ENCODE measurements at regions not wholly inside any gene's neighbourhood (a gene's known extent, or its start where the extent isn't known, plus 50 kb on each side); places are given as distances from the start of the nearest gene placed in this dataset.

DNA sequence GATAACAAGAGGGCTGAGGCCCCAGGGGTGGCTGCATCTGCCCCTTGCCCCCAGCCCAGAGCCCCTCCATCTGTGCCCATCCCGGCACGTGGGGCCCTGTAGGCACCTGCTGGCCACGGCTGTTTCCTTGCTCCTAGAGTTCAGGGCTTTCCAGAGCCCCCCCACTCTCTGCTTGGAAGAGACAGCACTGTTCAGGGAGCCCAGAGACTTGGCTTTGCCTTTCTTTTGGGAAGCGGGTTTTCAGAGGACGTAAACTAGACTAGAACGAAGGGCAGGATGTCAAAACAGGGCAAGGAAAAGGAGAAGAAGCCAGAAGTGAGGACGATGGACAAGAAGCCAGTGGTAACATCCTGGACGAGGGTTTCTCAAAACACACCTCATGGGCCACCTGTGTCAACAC, 163.3 kb upstream of the LHX5 start:
- Mint-ChIP-seq H3K9me3 (peaks cover 2 to 18% (median 10%) of the 10 kb centered on the region in 7 donors), H3K4me3 (no peak overlapping the region), H3K4me1 (no peaks in the 10 kb centered on the region), H3K36me3 (no peaks in the 10 kb centered on the region), H3K27ac (no peak overlapping the region), H3K27me3 (ENCODE audit: low read depth in 3 of 3) (peaks cover 19 to 32% (median 32%) of the 10 kb centered on the region in 3 donors)
- intact Hi-C loops (cut with micrococcal nuclease), result no loop called here
- no peaks in the 10 kb centered on the region for H3K4me1 ChIP-seq (ENCODE audit: control insufficient read depth in 1 of 2, insufficient read depth in 2 of 2, low read length in 2 of 2)
- H3K9ac ChIP-seq (ENCODE audit: insufficient read depth, low read length, poor library complexity, severe bottlenecking), result no peak overlapping the region
- TF ChIP-seq, protein P1, sequence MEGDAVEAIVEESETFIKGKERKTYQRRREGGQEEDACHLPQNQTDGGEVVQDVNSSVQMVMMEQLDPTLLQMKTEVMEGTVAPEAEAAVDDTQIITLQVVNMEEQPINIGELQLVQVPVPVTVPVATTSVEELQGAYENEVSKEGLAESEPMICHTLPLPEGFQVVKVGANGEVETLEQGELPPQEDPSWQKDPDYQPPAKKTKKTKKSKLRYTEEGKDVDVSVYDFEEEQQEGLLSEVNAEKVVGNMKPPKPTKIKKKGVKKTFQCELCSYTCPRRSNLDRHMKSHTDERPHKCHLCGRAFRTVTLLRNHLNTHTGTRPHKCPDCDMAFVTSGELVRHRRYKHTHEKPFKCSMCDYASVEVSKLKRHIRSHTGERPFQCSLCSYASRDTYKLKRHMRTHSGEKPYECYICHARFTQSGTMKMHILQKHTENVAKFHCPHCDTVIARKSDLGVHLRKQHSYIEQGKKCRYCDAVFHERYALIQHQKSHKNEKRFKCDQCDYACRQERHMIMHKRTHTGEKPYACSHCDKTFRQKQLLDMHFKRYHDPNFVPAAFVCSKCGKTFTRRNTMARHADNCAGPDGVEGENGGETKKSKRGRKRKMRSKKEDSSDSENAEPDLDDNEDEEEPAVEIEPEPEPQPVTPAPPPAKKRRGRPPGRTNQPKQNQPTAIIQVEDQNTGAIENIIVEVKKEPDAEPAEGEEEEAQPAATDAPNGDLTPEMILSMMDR (IDR thresholded peaks at IDR 0.05), result no peak
- no peaks in the 10 kb centered on the region for H3K79me2 ChIP-seq (ENCODE audit: insufficient read depth, low read length)
- no peaks in the 10 kb centered on the region for H4K20me1 ChIP-seq (ENCODE audit: insufficient read depth, low read length)
- no peaks in the 10 kb centered on the region for H3K36me3 ChIP-seq (replicated peaks in 1 of 2; ENCODE audit: control insufficient read depth in 1 of 2, insufficient read depth in 2 of 2, low read length in 2 of 2)
- H3K9me3 ChIP-seq (replicated peaks in 1 of 2; ENCODE audit: control insufficient read depth in 1 of 2, insufficient read depth in 1 of 2, low read length in 2 of 2), result no peaks in the 10 kb centered on the region
- H3K27ac ChIP-seq (ENCODE audit: low read depth in 1 of 2, low read length in 2 of 2), result no peak overlapping the region
- H3K4me2 ChIP-seq (replicated peaks; ENCODE audit: extremely low read depth, low read length, poor library complexity, severe bottlenecking), result no peak overlapping the region
- 83% methylated on average over 1 of the region's 8 CpGs for WGBS (ENCODE audit: insufficient coverage)
- no peak for DNase-seq
- H3K27me3 ChIP-seq (ENCODE audit: control insufficient read depth in 2 of 2, insufficient read depth in 2 of 2, low read length in 2 of 2), result peaks cover 2 to 17% of the 10 kb centered on the region in 2 donors
- no peak overlapping the region for H2AFZ ChIP-seq (ENCODE audit: insufficient read depth, low read depth, low read length, poor library complexity, severe bottlenecking)
- no peak overlapping the region for H3K4me3 ChIP-seq (replicated peaks in 1 of 3; ENCODE audit: low read depth in 2 of 3, low read length in 3 of 3)

DNA sequence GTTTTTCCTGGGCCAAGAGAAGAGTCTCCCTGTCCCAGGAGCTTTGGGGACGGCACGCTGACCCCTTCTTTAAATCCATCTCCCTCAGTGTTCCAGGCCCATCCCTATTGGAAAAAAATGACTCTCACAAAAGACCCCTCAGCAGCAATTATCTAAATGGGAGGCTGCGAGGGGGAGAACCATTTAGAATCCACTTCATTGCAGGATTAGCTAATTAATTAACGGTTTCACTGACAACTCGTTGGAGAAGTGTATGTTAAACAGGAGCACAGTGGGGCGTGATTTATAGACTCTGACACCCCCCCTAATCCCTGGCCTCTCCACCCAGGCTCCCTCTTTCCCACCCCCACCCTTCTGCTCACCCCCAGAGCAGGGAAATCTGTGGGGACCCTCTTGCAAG, 162.8 kb upstream of the LHX5 start:
- TF ChIP-seq, protein P1 (IDR thresholded peaks at IDR 0.05), result no peak
- intact Hi-C loops (cut with micrococcal nuclease), result no loop called here
- WGBS (ENCODE audit: insufficient coverage), result no CpG with 5 or more reads among the region's 6 CpGs
- Mint-ChIP-seq H3K36me3 (no peaks in the 10 kb centered on the region), H3K9me3 (peaks cover 3 to 21% (median 10%) of the 10 kb centered on the region in 7 donors), H3K4me1 (no peaks in the 10 kb centered on the region), H3K4me3 (no peak overlapping the region), H3K27ac (no peak overlapping the region), H3K27me3 (ENCODE audit: low read depth in 3 of 3) (peaks cover 19 to 29% (median 27%) of the 10 kb centered on the region in 3 donors)
- H3K4me3 ChIP-seq (replicated peaks in 1 of 3; ENCODE audit: low read depth in 2 of 3, low read length in 3 of 3), result no peak overlapping the region
- H3K27me3 ChIP-seq (ENCODE audit: control insufficient read depth in 2 of 2, insufficient read depth in 2 of 2, low read length in 2 of 2), result peaks cover 2 to 15% of the 10 kb centered on the region in 2 donors
- no peaks in the 10 kb centered on the region for H3K36me3 ChIP-seq (replicated peaks in 1 of 2; ENCODE audit: control insufficient read depth in 1 of 2, insufficient read depth in 2 of 2, low read length in 2 of 2)
- no peak overlapping the region for H2AFZ ChIP-seq (ENCODE audit: insufficient read depth, low read depth, low read length, poor library complexity, severe bottlenecking)
- H3K4me2 ChIP-seq (replicated peaks; ENCODE audit: extremely low read depth, low read length, poor library complexity, severe bottlenecking), result no peak overlapping the region
- H3K79me2 ChIP-seq (ENCODE audit: insufficient read depth, low read length), result no peaks in the 10 kb centered on the region
- peaks cover 0 to under 1% of the 10 kb centered on the region in 2 donors for H3K9me3 ChIP-seq (replicated peaks in 1 of 2; ENCODE audit: control insufficient read depth in 1 of 2, insufficient read depth in 1 of 2, low read length in 2 of 2)
- H3K4me1 ChIP-seq (ENCODE audit: control insufficient read depth in 1 of 2, insufficient read depth in 2 of 2, low read length in 2 of 2), result no peaks in the 10 kb centered on the region
- H3K9ac ChIP-seq (ENCODE audit: insufficient read depth, low read length, poor library complexity, severe bottlenecking), result no peak overlapping the region
- no peak overlapping the region for H3K27ac ChIP-seq (ENCODE audit: low read depth in 1 of 2, low read length in 2 of 2)
- no peaks in the 10 kb centered on the region for H4K20me1 ChIP-seq (ENCODE audit: insufficient read depth, low read length)
- DNase-seq, result no peak

Data from CD14-positive monocyte (primary cell).